Kidney (tissue), 13 donors: ENCODE measurements at regions not wholly inside any gene's neighbourhood (a gene's known extent, or its start where the extent isn't known, plus 50 kb on each side); places are given as distances from the start of the nearest gene placed in this dataset.

Source experiments
- DNase-seq, 5 donors: peaks; one replicate each; pipeline ENCODE4 v3.0.0-alpha.2; 2013 to 2020
- FAIRE-seq: peaks from 2 replicates; lab custom pipeline; 2012; peaks lifted over from hg19 to GRCh38; lab: Jason Lieb, UNC
- H3K27ac ChIP-seq, 2 donors: one replicate each; pipeline ENCODE4 v1.7.0; 2013; ENCODE audit warnings: low read depth in 2 of 2, low read length in 2 of 2, inconsistent platforms in 1 of 2
- H3K27me3 ChIP-seq: one replicate; pipeline ENCODE4 v1.7.1; 2013; ENCODE audit warnings: low read length, inconsistent platforms; ENCODE audit not compliant: control insufficient read depth, insufficient read depth
- H3K36me3 ChIP-seq, 3 donors: one replicate each; pipeline versions ENCODE4 v1.7.0 to v1.7.1; 2013; ENCODE audit warnings: low read length in 3 of 3, control low read depth in 1 of 3, inconsistent platforms in 1 of 3; ENCODE audit not compliant: insufficient read depth in 3 of 3, control insufficient read depth in 2 of 3
- H3K4me1 ChIP-seq, 3 donors: one replicate each; pipeline versions ENCODE4 v1.7.0 to v1.7.1; 2013; ENCODE audit warnings: low read length in 3 of 3, inconsistent platforms in 1 of 3, low read depth in 1 of 3; ENCODE audit not compliant: control insufficient read depth in 2 of 3, insufficient read depth in 2 of 3
- H3K4me3 ChIP-seq, 3 donors: one replicate each; pipeline versions ENCODE4 v1.7.0 to v1.8.1; 2013; ENCODE audit warnings: low read length in 3 of 3, control low read depth in 1 of 3, inconsistent platforms in 1 of 3
- H3K9ac ChIP-seq, 3 donors: one replicate each; pipeline versions ENCODE4 v1.7.0 to v1.7.1; 2013; ENCODE audit warnings: low read length in 3 of 3, control low read depth in 1 of 3, inconsistent platforms in 1 of 3
- H3K9me3 ChIP-seq, 3 donors: one replicate each; pipeline versions ENCODE4 v1.7.0 to v1.7.1; 2013; ENCODE audit warnings: low read length in 3 of 3, control low read depth in 1 of 3, inconsistent platforms in 1 of 3; ENCODE audit not compliant: control insufficient read depth in 2 of 3, insufficient read depth in 1 of 3
- intact Hi-C: fragments of 100-400 bp; cut with DNase I; formaldehyde crosslinking; loops from one replicate; pipeline ENCODE4 v1.11.1; 2022
- TF ChIP-seq, protein P1 (sequence below): IDR thresholded peaks from 3 replicates; pipeline ENCODE4 v1.5.1; 2012; ENCODE audit warnings: mild to moderate bottlenecking, moderate library complexity, borderline replicate concordance; ENCODE audit not compliant: insufficient read depth; ENCODE audit errors: extremely low read depth
- donor health status: control.
- donor health status: control.
- donor health status: control.
- donor health status: control.
- donor health status: control.
- donor health status: DM: yes; HTN: yes; CAD: no.
- donor health status: Normal renal cell carcinoma (clear cell type).

DNA sequence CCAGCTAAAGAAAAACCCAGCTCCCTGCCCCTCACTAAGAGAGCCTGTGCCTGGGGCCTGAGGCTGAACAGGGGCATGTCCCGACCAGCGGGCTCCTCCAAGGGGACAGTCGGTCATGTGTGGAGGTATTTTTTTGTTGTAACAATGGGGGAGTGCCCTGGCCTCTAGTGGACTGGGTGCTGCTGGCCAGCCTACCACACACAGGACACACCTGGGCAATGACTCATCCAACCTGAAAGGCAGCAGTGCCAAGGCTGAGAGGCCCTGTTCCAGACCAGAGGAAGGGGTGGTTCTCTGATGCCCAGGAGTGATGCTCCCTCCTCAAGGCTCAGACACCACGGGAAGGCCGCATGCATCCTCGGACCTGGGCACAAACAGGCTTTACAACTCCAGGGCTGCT lies 181.5 kb downstream of the OLFM1 start:
- no peak for FAIRE-seq
- H3K27ac ChIP-seq: no peak overlapping the region
- intact Hi-C loops: loop anchor here (5.0 kb wide), 1 partner anchor 63 kb away; no protein-coding TSS in a partner anchor
- H3K4me3 ChIP-seq: no peak overlapping the region
- H3K4me1 ChIP-seq: no peaks in the 10 kb centered on the region
- no peaks in the 10 kb centered on the region for H3K36me3 ChIP-seq
- DNase-seq: no peak
- TF ChIP-seq, protein P1, sequence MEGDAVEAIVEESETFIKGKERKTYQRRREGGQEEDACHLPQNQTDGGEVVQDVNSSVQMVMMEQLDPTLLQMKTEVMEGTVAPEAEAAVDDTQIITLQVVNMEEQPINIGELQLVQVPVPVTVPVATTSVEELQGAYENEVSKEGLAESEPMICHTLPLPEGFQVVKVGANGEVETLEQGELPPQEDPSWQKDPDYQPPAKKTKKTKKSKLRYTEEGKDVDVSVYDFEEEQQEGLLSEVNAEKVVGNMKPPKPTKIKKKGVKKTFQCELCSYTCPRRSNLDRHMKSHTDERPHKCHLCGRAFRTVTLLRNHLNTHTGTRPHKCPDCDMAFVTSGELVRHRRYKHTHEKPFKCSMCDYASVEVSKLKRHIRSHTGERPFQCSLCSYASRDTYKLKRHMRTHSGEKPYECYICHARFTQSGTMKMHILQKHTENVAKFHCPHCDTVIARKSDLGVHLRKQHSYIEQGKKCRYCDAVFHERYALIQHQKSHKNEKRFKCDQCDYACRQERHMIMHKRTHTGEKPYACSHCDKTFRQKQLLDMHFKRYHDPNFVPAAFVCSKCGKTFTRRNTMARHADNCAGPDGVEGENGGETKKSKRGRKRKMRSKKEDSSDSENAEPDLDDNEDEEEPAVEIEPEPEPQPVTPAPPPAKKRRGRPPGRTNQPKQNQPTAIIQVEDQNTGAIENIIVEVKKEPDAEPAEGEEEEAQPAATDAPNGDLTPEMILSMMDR: no peak
- H3K9me3 ChIP-seq: no peaks in the 10 kb centered on the region
- no peak overlapping the region for H3K9ac ChIP-seq
- no peaks in the 10 kb centered on the region for H3K27me3 ChIP-seq

DNA sequence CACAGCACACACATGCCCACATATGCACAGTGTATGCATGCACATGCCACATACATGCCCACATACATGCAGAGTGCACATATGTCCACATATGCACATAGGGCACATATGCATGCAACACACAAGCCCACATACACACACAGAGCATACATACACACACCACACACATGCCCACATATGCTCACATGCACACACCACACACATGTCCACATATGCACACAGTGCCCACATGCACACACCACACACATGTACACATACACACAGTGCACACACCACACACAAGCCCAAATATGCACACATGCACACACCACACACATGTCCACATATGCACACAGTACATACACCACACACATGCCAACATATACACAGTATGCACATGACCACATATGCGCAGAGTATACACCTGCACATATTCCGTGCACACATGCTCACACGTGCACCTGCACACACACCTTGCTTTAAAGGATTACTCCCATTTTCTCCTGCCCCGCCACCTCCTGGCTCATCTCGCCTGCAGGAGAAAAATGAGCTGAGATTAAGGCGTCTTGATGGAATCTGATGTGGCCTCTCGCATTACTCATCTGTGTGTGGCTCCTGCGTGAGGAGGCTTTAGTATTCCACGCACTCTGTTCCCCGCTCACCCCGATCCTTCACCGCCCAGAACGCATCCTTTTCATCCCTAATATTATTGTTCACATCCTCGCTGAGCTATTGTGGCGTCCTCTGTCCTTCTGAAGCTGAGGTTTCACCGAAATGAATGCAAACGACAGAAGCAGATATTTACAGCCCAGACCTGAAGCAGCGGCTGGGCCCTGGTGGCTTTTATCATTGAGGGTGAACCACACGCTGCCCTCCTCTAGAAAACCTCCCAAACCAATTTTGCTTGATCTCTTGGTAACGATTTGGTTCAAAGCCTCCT lies 182.7 kb downstream of the OLFM1 start:
- Histone ChIP-seq H3K4me3 (no peak overlapping the region), H3K9ac (no peak overlapping the region), H3K36me3 (no peaks in the 10 kb centered on the region), H3K9me3 (no peaks in the 10 kb centered on the region), H3K27ac (no peak overlapping the region), H3K27me3 (no peaks in the 10 kb centered on the region), H3K4me1 (no peaks in the 10 kb centered on the region)
- TF ChIP-seq, protein P1: no peak
- FAIRE-seq: no peak
- no peak for DNase-seq
- intact Hi-C loops: loop anchor here (5.0 kb wide), 1 partner anchor 62 kb away; no protein-coding TSS in a partner anchor

DNA sequence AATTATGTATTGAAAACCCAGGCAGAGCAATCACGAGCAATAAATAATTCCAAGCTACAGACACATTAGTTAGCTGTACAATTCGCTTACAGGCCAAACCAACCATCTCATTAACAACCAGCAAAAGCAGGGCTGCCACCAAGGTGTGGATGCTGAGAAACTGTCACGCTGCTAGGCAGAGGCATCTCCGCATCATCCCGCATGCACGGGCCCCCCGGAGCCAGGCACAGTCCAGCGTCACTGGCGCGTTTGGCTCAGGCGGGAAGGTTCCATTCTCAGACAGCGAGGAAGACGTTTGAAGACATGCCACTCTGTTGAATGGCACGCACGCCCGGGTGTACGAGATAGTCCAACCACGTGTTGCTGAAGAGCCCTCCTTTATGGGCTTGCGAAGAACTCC lies 184.0 kb downstream of the OLFM1 start:
- FAIRE-seq: no peak
- Histone ChIP-seq H3K36me3 (no peaks in the 10 kb centered on the region), H3K9ac (no peak overlapping the region), H3K4me3 (no peak overlapping the region), H3K27ac (no peak overlapping the region), H3K27me3 (no peaks in the 10 kb centered on the region), H3K9me3 (no peaks in the 10 kb centered on the region), H3K4me1 (no peaks in the 10 kb centered on the region)
- TF ChIP-seq, protein P1: no peak
- peak in 1 of 5 donors; percentile 46 for DNase-seq
- intact Hi-C loops: no loop called here
